H9 (cell line): ENCODE measurements at regions not wholly inside any gene's neighbourhood (a gene's known extent, or its start where the extent isn't known, plus 50 kb on each side); places are given as distances from the start of the nearest gene placed in this dataset.

ENCODE experiments used
- DNase-seq: peaks from one replicate; pipeline ENCODE4 v3.0.0-alpha.2; 2017
- H2AFZ ChIP-seq: one replicate; pipeline ENCODE4 v1.6.1; 2013; ENCODE audit warnings: mild to moderate bottlenecking, low read length, control low read depth, moderate library complexity
- H2AK5ac ChIP-seq: 2 replicates; pipeline ENCODE4 v1.6.1; 2013; ENCODE audit warnings: low read length, control low read depth, mixed read lengths; ENCODE audit not compliant: insufficient read length
- H2BK120ac ChIP-seq: one replicate; pipeline ENCODE4 v1.6.1; 2013; ENCODE audit warnings: low read depth, mild to moderate bottlenecking, low read length, control low read depth, inconsistent platforms; ENCODE audit not compliant: poor library complexity, severe bottlenecking
- H2BK12ac ChIP-seq: 2 replicates; pipeline ENCODE4 v1.6.1; 2013; ENCODE audit warnings: low read length, control low read depth, mixed read lengths, low read depth; ENCODE audit not compliant: insufficient read length
- H2BK15ac ChIP-seq: 2 replicates; pipeline ENCODE4 v1.6.1; 2013; ENCODE audit warnings: low read depth, low read length, control low read depth
- H2BK20ac ChIP-seq: one replicate; pipeline ENCODE4 v1.6.1; 2013; ENCODE audit warnings: low read depth, mild to moderate bottlenecking, low read length, control low read depth, inconsistent platforms; ENCODE audit not compliant: poor library complexity, severe bottlenecking
- H2BK5ac ChIP-seq: 2 replicates; pipeline ENCODE4 v1.6.1; 2013; ENCODE audit warnings: low read length, control low read depth, mixed read lengths; ENCODE audit not compliant: insufficient read length
- H3K14ac ChIP-seq: 2 replicates; pipeline ENCODE4 v1.6.1; 2013; ENCODE audit warnings: low read length, control low read depth; ENCODE audit not compliant: insufficient read depth
- H3K18ac ChIP-seq: 2 replicates; pipeline ENCODE4 v1.6.1; 2013; ENCODE audit warnings: low read depth, mild to moderate bottlenecking, mixed read lengths, low read length, control low read depth; ENCODE audit not compliant: insufficient read length
- H3K23ac ChIP-seq: 2 replicates; pipeline ENCODE4 v1.6.1; 2013; ENCODE audit warnings: low read length, control low read depth, mixed read lengths, low read depth; ENCODE audit not compliant: insufficient read length
- H3K23me2 ChIP-seq: 2 replicates; pipeline ENCODE4 v1.6.1; 2013; ENCODE audit warnings: low read depth, mild to moderate bottlenecking, mixed read lengths, low read length, control low read depth; ENCODE audit not compliant: insufficient read length, poor library complexity, severe bottlenecking
- H3K27ac ChIP-seq: 2 replicates; pipeline ENCODE4 v1.5.1; 2013; ENCODE audit warnings: low read length, control low read depth, mixed read lengths, low read depth; ENCODE audit not compliant: insufficient read length
- H3K27me3 ChIP-seq: 2 replicates; pipeline ENCODE4 v1.6.1; 2013; ENCODE audit warnings: low read length, control low read depth, inconsistent platforms; ENCODE audit not compliant: insufficient read depth
- H3K4ac ChIP-seq: 2 replicates; pipeline ENCODE4 v1.6.1; 2013; ENCODE audit warnings: low read depth, mild to moderate bottlenecking, control low read depth, inconsistent platforms, low read length, moderate library complexity
- H3K4me1 ChIP-seq: 2 replicates; pipeline ENCODE4 v1.6.1; 2013; ENCODE audit warnings: low read length, control low read depth, inconsistent platforms; ENCODE audit not compliant: insufficient read depth
- H3K4me2 ChIP-seq: 2 replicates; pipeline ENCODE4 v1.6.1; 2013; ENCODE audit warnings: low read length, control low read depth, mixed read lengths; ENCODE audit not compliant: insufficient read length, insufficient read depth
- H3K56ac ChIP-seq: 2 replicates; pipeline ENCODE4 v1.6.1; 2013; ENCODE audit warnings: low read depth, mild to moderate bottlenecking, mixed read lengths, low read length, control low read depth; ENCODE audit not compliant: insufficient read length
- H3K79me1 ChIP-seq: 2 replicates; pipeline ENCODE4 v1.6.1; 2013; ENCODE audit warnings: low read depth, mild to moderate bottlenecking, moderate library complexity, low read length, control low read depth, inconsistent platforms; ENCODE audit not compliant: insufficient read depth, poor library complexity, severe bottlenecking
- H3K79me2 ChIP-seq: 2 replicates; pipeline ENCODE4 v1.6.1; 2013; ENCODE audit warnings: low read length, control low read depth, inconsistent platforms; ENCODE audit not compliant: insufficient read depth
- H3K9ac ChIP-seq: 2 replicates; pipeline ENCODE4 v1.6.1; 2013; ENCODE audit warnings: low read length, control low read depth, mixed read lengths; ENCODE audit not compliant: insufficient read length; ENCODE audit errors: extremely low read depth
- H3K9me3 ChIP-seq: one replicate; pipeline ENCODE4 v1.6.1; 2013; ENCODE audit warnings: low read depth, low read length, inconsistent platforms; ENCODE audit not compliant: control insufficient read depth
- H3T11ph ChIP-seq: one replicate; pipeline ENCODE4 v1.6.1; 2013; ENCODE audit warnings: mild to moderate bottlenecking, low read length, control low read depth, inconsistent platforms
- H4K20me1 ChIP-seq: one replicate; pipeline ENCODE4 v1.6.1; 2013; ENCODE audit not compliant: control insufficient read depth, insufficient read length, insufficient read depth
- H4K5ac ChIP-seq: 2 replicates; pipeline ENCODE4 v1.6.1; 2013; ENCODE audit warnings: low read depth, mild to moderate bottlenecking, mixed read lengths, low read length, control low read depth; ENCODE audit not compliant: insufficient read length
- H4K8ac ChIP-seq: replicated peaks from 2 replicates; pipeline ENCODE4 v1.6.1; 2013; ENCODE audit warnings: low read length, control low read depth, mixed read lengths, low read depth; ENCODE audit not compliant: insufficient read length
- H4K91ac ChIP-seq: 2 replicates; pipeline ENCODE4 v1.6.1; 2013; ENCODE audit warnings: low read depth, mild to moderate bottlenecking, moderate library complexity, mixed read lengths, low read length, control low read depth; ENCODE audit not compliant: insufficient read length
- H3K27ac Mint-ChIP-seq, 3 experiments: 2 replicates in 2 of 3; 3 replicates in 1 of 3; pipeline ENCODE4 v1.8.0; 2020 to 2021; ENCODE audit warnings: mixed read lengths in 3 of 3, mild to moderate bottlenecking in 1 of 3, moderate library complexity in 1 of 3
- H3K27me3 Mint-ChIP-seq: 2 replicates; pipeline ENCODE4 v1.8.0; 2021; ENCODE audit warnings: low read depth, mild to moderate bottlenecking, moderate library complexity, mixed read lengths
- H3K36me3 Mint-ChIP-seq, 3 experiments: 2 replicates in 2 of 3; 3 replicates in 1 of 3; pipeline ENCODE4 v1.8.0; 2020 to 2021; ENCODE audit warnings: low read depth in 3 of 3, mixed read lengths in 3 of 3; ENCODE audit not compliant: insufficient read depth in 1 of 3
- H3K4me1 Mint-ChIP-seq, 2 experiments: 2 replicates each; pipeline ENCODE4 v1.8.0; 2020; ENCODE audit warnings: mixed read lengths in 2 of 2
- H3K4me3 Mint-ChIP-seq, 2 experiments: 2 replicates in 1 of 2; 3 replicates in 1 of 2; pipeline ENCODE4 v1.8.0; 2020 to 2021; ENCODE audit warnings: mild to moderate bottlenecking in 2 of 2, mixed read lengths in 2 of 2, moderate library complexity in 1 of 2
- H3K9me3 Mint-ChIP-seq, 2 experiments: 2 replicates in 1 of 2; 3 replicates in 1 of 2; pipeline ENCODE4 v1.8.0; 2020; ENCODE audit warnings: mild to moderate bottlenecking in 2 of 2, mixed read lengths in 2 of 2, moderate library complexity in 1 of 2
- WGBS: extraction: QIAGEN DNeasy Blood & Tissue Kit; methylation state at CpG from one replicate; pipeline ENCODE4 v1.1.7; 2013; ENCODE audit warnings: missing lambda C conversion rate, low lambda C conversion rate, mixed read lengths; ENCODE audit not compliant: insufficient read length; ENCODE audit errors: extremely low coverage; 5-methylcytosine and 5-hydroxymethylcytosine counted together
- TF ChIP-seq, protein P1 (sequence below): fragments of 200-600 bp; sonication (generic); conservative IDR thresholded peaks from 3 replicates; pipeline ENCODE4 v1.8.0; 2021; ENCODE audit warnings: antibody characterized with exemption, mild to moderate bottlenecking

DNA sequence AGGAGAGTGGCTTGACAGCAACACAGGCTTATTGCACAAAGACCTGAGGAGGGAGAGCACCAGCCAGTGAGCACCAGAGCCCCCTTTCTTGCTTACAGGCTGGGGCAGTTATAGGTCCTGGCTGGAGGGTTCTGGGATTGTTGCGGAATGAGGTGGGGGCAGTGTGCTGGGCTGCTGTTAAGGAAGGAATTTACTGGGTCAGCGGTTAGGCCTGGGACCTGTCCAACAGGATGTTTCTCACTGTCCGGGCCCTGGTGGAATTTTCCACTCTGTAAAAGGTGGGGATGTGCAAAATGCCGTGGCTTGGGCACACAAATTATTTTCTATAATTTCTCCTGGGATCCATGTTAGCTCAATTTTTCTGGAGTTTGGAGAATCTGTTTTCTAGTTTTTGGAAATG, 757.3 kb downstream of the TYW1 start:
- no peak overlapping the region for H4K91ac ChIP-seq
- no peak overlapping the region for H2BK15ac ChIP-seq
- H3K23me2 ChIP-seq = no peaks in the 10 kb centered on the region
- no peaks in the 10 kb centered on the region for H3K9me3 ChIP-seq
- H3K36me3 Mint-ChIP-seq = peaks cover 0 to 13% (median 6%) of the 10 kb centered on the region in 3 experiments; a peak in 4 of 7 replicates
- H3K27me3 ChIP-seq = no peaks in the 10 kb centered on the region
- H4K8ac ChIP-seq = no peak overlapping the region
- no peaks in the 10 kb centered on the region for H3K79me2 ChIP-seq
- no peaks in the 10 kb centered on the region for H3K4me1 Mint-ChIP-seq
- no peak overlapping the region for H3K9ac ChIP-seq
- no peak overlapping the region for H4K5ac ChIP-seq
- no peak overlapping the region for H3K4ac ChIP-seq
- H3K18ac ChIP-seq = no peak overlapping the region
- H3K27me3 Mint-ChIP-seq = peaks cover 4% of the 10 kb centered on the region
- H3K79me1 ChIP-seq = no peaks in the 10 kb centered on the region
- TF ChIP-seq, protein P1, sequence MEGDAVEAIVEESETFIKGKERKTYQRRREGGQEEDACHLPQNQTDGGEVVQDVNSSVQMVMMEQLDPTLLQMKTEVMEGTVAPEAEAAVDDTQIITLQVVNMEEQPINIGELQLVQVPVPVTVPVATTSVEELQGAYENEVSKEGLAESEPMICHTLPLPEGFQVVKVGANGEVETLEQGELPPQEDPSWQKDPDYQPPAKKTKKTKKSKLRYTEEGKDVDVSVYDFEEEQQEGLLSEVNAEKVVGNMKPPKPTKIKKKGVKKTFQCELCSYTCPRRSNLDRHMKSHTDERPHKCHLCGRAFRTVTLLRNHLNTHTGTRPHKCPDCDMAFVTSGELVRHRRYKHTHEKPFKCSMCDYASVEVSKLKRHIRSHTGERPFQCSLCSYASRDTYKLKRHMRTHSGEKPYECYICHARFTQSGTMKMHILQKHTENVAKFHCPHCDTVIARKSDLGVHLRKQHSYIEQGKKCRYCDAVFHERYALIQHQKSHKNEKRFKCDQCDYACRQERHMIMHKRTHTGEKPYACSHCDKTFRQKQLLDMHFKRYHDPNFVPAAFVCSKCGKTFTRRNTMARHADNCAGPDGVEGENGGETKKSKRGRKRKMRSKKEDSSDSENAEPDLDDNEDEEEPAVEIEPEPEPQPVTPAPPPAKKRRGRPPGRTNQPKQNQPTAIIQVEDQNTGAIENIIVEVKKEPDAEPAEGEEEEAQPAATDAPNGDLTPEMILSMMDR = no peak
- H3K14ac ChIP-seq = no peak overlapping the region
- DNase-seq = no peak
- no peak overlapping the region for H3K23ac ChIP-seq
- H3K4me3 Mint-ChIP-seq = no peak overlapping the region
- no CpG with 5 or more reads among the region's 4 CpGs for WGBS
- no peak overlapping the region for H2BK5ac ChIP-seq
- no peak overlapping the region for H2BK120ac ChIP-seq
- H2BK20ac ChIP-seq = no peak overlapping the region
- H2AFZ ChIP-seq = no peak overlapping the region
- peaks cover 15 to 20% of the 10 kb centered on the region in 2 experiments; a peak in 4 of 5 replicates for H3K9me3 Mint-ChIP-seq
- H2BK12ac ChIP-seq = no peak overlapping the region
- H3K56ac ChIP-seq = no peak overlapping the region
- H2AK5ac ChIP-seq = no peak overlapping the region
- H3K4me1 ChIP-seq = no peaks in the 10 kb centered on the region
- H3K27ac Mint-ChIP-seq = no peak overlapping the region
- no peaks in the 10 kb centered on the region for H4K20me1 ChIP-seq
- no peak overlapping the region for H3K4me2 ChIP-seq
- H3T11ph ChIP-seq = no peak overlapping the region
- H3K27ac ChIP-seq = no peak overlapping the region
